Omental fat pad (tissue), 3 donors: ENCODE measurements at regions not wholly inside any gene's neighbourhood (a gene's known extent, or its start where the extent isn't known, plus 50 kb on each side); places are given as distances from the start of the nearest gene placed in this dataset.

Source experiments
- ATAC-seq: fragments of 150-250 bp; one replicate; pipeline ENCODE4 v1.9.1; 2016; ENCODE audit warnings: mild to moderate bottlenecking, moderate library complexity; ENCODE audit not compliant: low FRiP score
- DNase-seq: peaks from one replicate; pipeline ENCODE4 v3.0.0-alpha.2; 2019; ENCODE audit warnings: low spot score
- TF ChIP-seq, protein P1 (sequence below), 3 donors: fragments of 450-650 bp; IDR thresholded peaks; one replicate each; pipeline ENCODE4 v1.5.1; 2016 to 2017; ENCODE audit warnings: antibody characterized with exemption in 3 of 3, mild to moderate bottlenecking in 3 of 3, moderate library complexity in 2 of 3

DNA sequence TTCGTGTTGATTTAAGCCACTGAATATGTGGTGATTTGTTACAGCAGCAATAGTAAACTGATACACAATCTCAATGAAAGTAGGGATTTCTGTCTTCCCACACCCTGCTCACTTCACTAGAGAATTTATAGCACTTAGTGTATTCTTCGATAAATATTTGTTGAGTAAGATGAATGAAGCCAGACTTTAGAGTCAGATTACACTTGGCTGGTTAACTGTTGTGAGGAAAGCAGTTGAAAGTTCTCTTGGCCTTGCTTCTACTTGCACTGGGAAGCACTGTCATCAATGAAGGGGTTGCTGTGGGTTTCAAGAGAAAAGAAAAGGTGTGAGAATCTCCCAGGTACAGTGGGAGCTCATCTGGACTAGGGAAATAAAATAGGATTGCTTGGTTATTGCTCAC, 82.1 kb upstream of the IGFBP3 start:
- DNase-seq (no peak), ATAC-seq (no peak)
- TF ChIP-seq, protein P1, sequence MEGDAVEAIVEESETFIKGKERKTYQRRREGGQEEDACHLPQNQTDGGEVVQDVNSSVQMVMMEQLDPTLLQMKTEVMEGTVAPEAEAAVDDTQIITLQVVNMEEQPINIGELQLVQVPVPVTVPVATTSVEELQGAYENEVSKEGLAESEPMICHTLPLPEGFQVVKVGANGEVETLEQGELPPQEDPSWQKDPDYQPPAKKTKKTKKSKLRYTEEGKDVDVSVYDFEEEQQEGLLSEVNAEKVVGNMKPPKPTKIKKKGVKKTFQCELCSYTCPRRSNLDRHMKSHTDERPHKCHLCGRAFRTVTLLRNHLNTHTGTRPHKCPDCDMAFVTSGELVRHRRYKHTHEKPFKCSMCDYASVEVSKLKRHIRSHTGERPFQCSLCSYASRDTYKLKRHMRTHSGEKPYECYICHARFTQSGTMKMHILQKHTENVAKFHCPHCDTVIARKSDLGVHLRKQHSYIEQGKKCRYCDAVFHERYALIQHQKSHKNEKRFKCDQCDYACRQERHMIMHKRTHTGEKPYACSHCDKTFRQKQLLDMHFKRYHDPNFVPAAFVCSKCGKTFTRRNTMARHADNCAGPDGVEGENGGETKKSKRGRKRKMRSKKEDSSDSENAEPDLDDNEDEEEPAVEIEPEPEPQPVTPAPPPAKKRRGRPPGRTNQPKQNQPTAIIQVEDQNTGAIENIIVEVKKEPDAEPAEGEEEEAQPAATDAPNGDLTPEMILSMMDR (IDR thresholded peaks at IDR 0.05): no peak

GRCh38 chr7:46000513-46000912, 79.4 kb upstream of the IGFBP3 start:
- ATAC-seq: no peak
- no peak for DNase-seq
- TF ChIP-seq, protein P1 (IDR thresholded peaks at IDR 0.05): no peak

- TF ChIP-seq, protein P1 (IDR thresholded peaks at IDR 0.05): no peak
- no peak for ATAC-seq
- no peak for DNase-seq
Measured at GRCh38 chr7:45999541-45999940, 78.5 kb upstream of the IGFBP3 start.

- DNase-seq (no peak), ATAC-seq (no peak)
- TF ChIP-seq, protein P1 (IDR thresholded peaks at IDR 0.05): no peak
Measured at GRCh38 chr7:45998506-45998905, 77.4 kb upstream of the IGFBP3 start.

DNA sequence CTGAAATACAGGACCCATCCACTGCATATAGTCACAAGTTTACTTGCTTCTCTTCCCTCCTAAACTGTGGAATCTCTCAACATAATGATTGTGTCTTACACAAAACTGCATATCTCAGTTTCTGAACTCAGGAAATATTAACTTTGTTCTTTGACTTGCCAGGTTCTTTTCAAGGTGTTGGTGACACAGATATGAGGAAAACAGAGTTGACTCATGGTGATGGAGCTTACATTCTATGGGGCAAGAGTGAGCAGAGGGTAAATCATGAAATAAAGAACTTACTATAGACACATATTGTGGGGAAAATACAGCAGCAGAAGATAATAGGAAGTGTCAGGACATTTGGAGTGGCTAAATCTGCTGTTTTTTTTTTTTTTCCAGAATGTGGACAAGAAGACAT, 72.5 kb upstream of the IGFBP3 start:
- no peak for DNase-seq
- TF ChIP-seq, protein P1 (IDR thresholded peaks at IDR 0.05): no peak
- ATAC-seq: no peak

- DNase-seq (no peak), ATAC-seq (no peak)
- TF ChIP-seq, protein P1 (IDR thresholded peaks at IDR 0.05): no peak
Measured at GRCh38 chr7:45992826-45993225, 71.8 kb upstream of the IGFBP3 start.

DNA sequence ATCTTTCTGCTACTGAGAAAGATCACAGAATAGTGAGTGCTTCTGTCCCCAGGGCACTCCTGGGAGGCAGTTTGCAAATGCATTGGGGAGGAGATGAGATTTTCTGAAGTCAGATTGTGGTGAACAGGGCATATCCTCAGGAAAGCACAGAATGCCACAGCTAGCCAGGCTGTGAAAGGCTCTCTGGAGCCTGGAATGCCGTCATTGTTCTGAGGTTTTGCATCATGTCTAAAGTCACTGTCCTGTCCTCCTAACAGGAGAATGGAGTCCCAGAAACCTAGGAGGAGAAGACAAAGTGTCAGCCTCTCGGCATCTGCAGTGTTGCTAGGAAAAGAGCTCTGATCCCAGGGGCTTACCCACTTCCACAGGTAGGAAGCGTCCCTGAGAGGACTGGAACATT, 69.2 kb upstream of the IGFBP3 start:
- TF ChIP-seq, protein P1 (IDR thresholded peaks at IDR 0.05): no peak
- DNase-seq: no peak
- no peak for ATAC-seq
